Esophagus squamous epithelium (tissue), 4 donors: ENCODE measurements at regions not wholly inside any gene's neighbourhood (a gene's known extent, or its start where the extent isn't known, plus 50 kb on each side); places are given as distances from the start of the nearest gene placed in this dataset.

ENCODE experiments used
- POLR2A ChIP-seq, 4 donors: fragments of 450-650 bp; IDR thresholded peaks; one replicate each; pipeline ENCODE4 v1.6.1; 2017; ENCODE audit warnings: antibody characterized with exemption in 4 of 4, mild to moderate bottlenecking in 4 of 4, moderate library complexity in 3 of 4
- TF ChIP-seq, protein P1 (sequence below), 6 experiments: fragments of 450-650 bp in 4 of 6; fragments of 200-600 bp in 2 of 6; sonication (generic) in 2 of 6; IDR thresholded peaks; one replicate each; pipeline ENCODE4 v1.5.1; 2016 to 2019; ENCODE audit warnings: antibody characterized with exemption in 6 of 6, mild to moderate bottlenecking in 4 of 6, moderate library complexity in 4 of 6

DNA sequence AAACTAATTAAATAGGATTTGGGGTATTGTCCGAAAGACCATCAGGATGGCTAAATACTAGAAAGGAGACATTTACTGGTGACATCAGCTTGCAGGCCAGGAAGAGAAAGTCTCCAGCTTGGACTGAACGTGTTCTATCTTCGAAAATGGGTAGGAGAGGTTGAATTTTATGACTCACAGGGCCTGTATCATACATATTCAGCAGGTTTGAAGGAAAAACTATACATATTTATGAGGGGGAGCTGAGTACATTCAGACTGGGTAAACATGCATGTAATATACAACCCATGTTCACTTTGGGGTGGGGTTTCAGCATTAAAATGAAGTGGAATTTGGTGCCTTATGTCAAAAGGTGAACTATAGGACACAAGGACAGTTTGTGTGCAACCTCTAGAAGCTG is 129.3 kb upstream of the CRBN start:
- TF ChIP-seq POLR2A (IDR thresholded peaks at IDR 0.05): no peak
- TF ChIP-seq, protein P1, sequence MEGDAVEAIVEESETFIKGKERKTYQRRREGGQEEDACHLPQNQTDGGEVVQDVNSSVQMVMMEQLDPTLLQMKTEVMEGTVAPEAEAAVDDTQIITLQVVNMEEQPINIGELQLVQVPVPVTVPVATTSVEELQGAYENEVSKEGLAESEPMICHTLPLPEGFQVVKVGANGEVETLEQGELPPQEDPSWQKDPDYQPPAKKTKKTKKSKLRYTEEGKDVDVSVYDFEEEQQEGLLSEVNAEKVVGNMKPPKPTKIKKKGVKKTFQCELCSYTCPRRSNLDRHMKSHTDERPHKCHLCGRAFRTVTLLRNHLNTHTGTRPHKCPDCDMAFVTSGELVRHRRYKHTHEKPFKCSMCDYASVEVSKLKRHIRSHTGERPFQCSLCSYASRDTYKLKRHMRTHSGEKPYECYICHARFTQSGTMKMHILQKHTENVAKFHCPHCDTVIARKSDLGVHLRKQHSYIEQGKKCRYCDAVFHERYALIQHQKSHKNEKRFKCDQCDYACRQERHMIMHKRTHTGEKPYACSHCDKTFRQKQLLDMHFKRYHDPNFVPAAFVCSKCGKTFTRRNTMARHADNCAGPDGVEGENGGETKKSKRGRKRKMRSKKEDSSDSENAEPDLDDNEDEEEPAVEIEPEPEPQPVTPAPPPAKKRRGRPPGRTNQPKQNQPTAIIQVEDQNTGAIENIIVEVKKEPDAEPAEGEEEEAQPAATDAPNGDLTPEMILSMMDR (IDR thresholded peaks at IDR 0.05): no peak
